ENCODE measurements at regions not wholly inside any gene's neighbourhood (a gene's known extent, or its start where the extent isn't known, plus 50 kb on each side); places are given as distances from the start of the nearest gene placed in this dataset.

GRCh38 chr10:36638462-36639155, 486.8 kb upstream of the ANKRD30A start:
- in situ Hi-C loops (cut with HindIII; ENCODE audit: low sequenced_read_pairs): no loop called here

GRCh38 chr10:36636879-36637278, 488.5 kb upstream of the ANKRD30A start:
- in situ Hi-C loops (cut with HindIII; ENCODE audit: low sequenced_read_pairs): no loop called here

GRCh38 chr10:36636285-36636839, 489.0 kb upstream of the ANKRD30A start:
- in situ Hi-C loops (cut with HindIII; ENCODE audit: low sequenced_read_pairs): no loop called here

GRCh38 chr10:36634916-36635315, 490.5 kb upstream of the ANKRD30A start:
- in situ Hi-C loops (cut with HindIII; ENCODE audit: low sequenced_read_pairs): no loop called here

- in situ Hi-C loops (cut with HindIII; ENCODE audit: low sequenced_read_pairs): no loop called here
Measured at GRCh38 chr10:36630267-36630666, 495.1 kb upstream of the ANKRD30A start.

- in situ Hi-C loops (cut with HindIII; ENCODE audit: low sequenced_read_pairs): no loop called here
Measured at GRCh38 chr10:36629476-36629875, 495.9 kb upstream of the ANKRD30A start.

- in situ Hi-C loops (cut with HindIII; ENCODE audit: low sequenced_read_pairs): no loop called here
Measured at GRCh38 chr10:36624551-36625100, 500.8 kb upstream of the ANKRD30A start.

GRCh38 chr10:36621346-36621745, 504.1 kb upstream of the ANKRD30A start:
- in situ Hi-C loops (cut with HindIII; ENCODE audit: low sequenced_read_pairs): no loop called here

GRCh38 chr10:36612436-36612835, 513.0 kb upstream of the ANKRD30A start:
- in situ Hi-C loops (cut with HindIII; ENCODE audit: low sequenced_read_pairs): no loop called here

GRCh38 chr10:36608866-36609265, 516.5 kb upstream of the ANKRD30A start:
- in situ Hi-C loops (cut with HindIII; ENCODE audit: low sequenced_read_pairs): no loop called here

GRCh38 chr10:36608251-36608650, 517.1 kb upstream of the ANKRD30A start:
- in situ Hi-C loops (cut with HindIII; ENCODE audit: low sequenced_read_pairs): no loop called here

GRCh38 chr10:36606234-36606839, 519.1 kb upstream of the ANKRD30A start:
- in situ Hi-C loops (cut with HindIII; ENCODE audit: low sequenced_read_pairs): no loop called here

- in situ Hi-C loops (cut with HindIII; ENCODE audit: low sequenced_read_pairs): no loop called here
Measured at GRCh38 chr10:36604316-36604715, 521.1 kb upstream of the ANKRD30A start.

GRCh38 chr10:36603688-36604087, 521.7 kb upstream of the ANKRD30A start:
- in situ Hi-C loops (cut with HindIII; ENCODE audit: low sequenced_read_pairs): no loop called here

GRCh38 chr10:36602374-36602773, 523.0 kb upstream of the ANKRD30A start:
- in situ Hi-C loops (cut with HindIII; ENCODE audit: low sequenced_read_pairs): no loop called here

GRCh38 chr10:36597756-36598320, 527.6 kb upstream of the ANKRD30A start:
- in situ Hi-C loops (cut with HindIII; ENCODE audit: low sequenced_read_pairs): no loop called here

GRCh38 chr10:36592964-36593363, 532.4 kb upstream of the ANKRD30A start:
- in situ Hi-C loops (cut with HindIII; ENCODE audit: low sequenced_read_pairs): no loop called here

GRCh38 chr10:36591436-36591835, 534.0 kb upstream of the ANKRD30A start:
- in situ Hi-C loops (cut with HindIII; ENCODE audit: low sequenced_read_pairs): no loop called here

GRCh38 chr10:36583690-36584089, 541.7 kb upstream of the ANKRD30A start:
- in situ Hi-C loops (cut with HindIII; ENCODE audit: low sequenced_read_pairs): no loop called here

- in situ Hi-C loops (cut with HindIII; ENCODE audit: low sequenced_read_pairs): no loop called here
Measured at GRCh38 chr10:36581237-36581636, 544.2 kb upstream of the ANKRD30A start.

- in situ Hi-C loops (cut with HindIII; ENCODE audit: low sequenced_read_pairs): no loop called here
Measured at GRCh38 chr10:36578306-36578705, 547.1 kb upstream of the ANKRD30A start.

- in situ Hi-C loops (cut with HindIII; ENCODE audit: low sequenced_read_pairs): no loop called here
Measured at GRCh38 chr10:36577126-36577525, 548.3 kb upstream of the ANKRD30A start.

All from DLD1 (cell line).